Epithelial cell of esophagus (primary cell): ENCODE measurements at regions not wholly inside any gene's neighbourhood (a gene's known extent, or its start where the extent isn't known, plus 50 kb on each side); places are given as distances from the start of the nearest gene placed in this dataset.
A peak's percentile ranks its signal among the peaks of the same experiment; 100 is the strongest.
"Not testable (repeated sequence)": the region's sequence is repeated elsewhere in the genome, so short reads cannot be mapped to it uniquely, and the experiment has no call there.

Experiments used
- DNase-seq: peaks from one replicate; pipeline ENCODE4 v3.0.0; 2010; ENCODE audit warnings: low read depth
- H3K4me3 ChIP-seq: 2 replicates; pipeline ENCODE4 v1.5.1; 2011; ENCODE audit warnings: mild to moderate bottlenecking, low read length, control low read depth
- TF ChIP-seq, protein P1 (sequence below): IDR thresholded peaks from 2 replicates; pipeline ENCODE4 v1.5.1; 2011; ENCODE audit warnings: low read depth, mild to moderate bottlenecking, low read length, control low read depth, inconsistent platforms; ENCODE audit not compliant: insufficient read depth; ENCODE audit errors: missing control alignments

DNA sequence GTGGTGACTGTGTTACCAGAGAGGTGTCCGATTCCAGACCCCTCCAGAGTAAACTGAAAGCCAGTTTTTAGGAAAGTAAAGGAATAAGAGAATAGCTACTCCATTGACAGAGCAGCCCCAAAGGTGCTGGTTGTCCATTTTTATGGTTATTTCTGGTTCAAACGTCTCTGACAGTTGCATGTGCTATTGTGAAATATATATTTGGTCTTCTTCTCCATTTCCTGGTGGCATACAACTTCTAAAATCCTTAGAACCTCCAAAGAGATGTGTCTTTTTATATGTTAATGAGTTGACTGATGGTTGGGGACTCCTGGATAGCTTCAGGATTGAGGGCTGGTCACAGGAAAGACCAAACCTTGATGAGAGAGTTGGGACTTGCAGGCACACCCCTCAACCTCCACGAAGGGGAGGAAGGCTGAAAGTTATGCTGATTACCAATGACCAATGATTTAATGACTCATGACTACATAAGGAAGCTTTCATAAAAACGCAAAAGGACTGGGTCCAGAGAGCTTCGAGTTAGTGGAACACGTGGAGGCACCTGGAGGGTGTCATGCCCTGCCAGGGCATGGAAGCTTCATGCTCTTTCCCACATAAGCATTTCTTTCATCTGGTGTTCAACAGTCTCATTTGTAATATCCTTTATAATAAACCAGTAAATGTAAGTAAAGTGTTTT lies 100.7 kb downstream of the SLC16A1 start:
- H3K4me3 ChIP-seq = peak overlapping the region; percentile 23
- TF ChIP-seq, protein P1, sequence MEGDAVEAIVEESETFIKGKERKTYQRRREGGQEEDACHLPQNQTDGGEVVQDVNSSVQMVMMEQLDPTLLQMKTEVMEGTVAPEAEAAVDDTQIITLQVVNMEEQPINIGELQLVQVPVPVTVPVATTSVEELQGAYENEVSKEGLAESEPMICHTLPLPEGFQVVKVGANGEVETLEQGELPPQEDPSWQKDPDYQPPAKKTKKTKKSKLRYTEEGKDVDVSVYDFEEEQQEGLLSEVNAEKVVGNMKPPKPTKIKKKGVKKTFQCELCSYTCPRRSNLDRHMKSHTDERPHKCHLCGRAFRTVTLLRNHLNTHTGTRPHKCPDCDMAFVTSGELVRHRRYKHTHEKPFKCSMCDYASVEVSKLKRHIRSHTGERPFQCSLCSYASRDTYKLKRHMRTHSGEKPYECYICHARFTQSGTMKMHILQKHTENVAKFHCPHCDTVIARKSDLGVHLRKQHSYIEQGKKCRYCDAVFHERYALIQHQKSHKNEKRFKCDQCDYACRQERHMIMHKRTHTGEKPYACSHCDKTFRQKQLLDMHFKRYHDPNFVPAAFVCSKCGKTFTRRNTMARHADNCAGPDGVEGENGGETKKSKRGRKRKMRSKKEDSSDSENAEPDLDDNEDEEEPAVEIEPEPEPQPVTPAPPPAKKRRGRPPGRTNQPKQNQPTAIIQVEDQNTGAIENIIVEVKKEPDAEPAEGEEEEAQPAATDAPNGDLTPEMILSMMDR = no peak
- peak; percentile 55 for DNase-seq

DNA sequence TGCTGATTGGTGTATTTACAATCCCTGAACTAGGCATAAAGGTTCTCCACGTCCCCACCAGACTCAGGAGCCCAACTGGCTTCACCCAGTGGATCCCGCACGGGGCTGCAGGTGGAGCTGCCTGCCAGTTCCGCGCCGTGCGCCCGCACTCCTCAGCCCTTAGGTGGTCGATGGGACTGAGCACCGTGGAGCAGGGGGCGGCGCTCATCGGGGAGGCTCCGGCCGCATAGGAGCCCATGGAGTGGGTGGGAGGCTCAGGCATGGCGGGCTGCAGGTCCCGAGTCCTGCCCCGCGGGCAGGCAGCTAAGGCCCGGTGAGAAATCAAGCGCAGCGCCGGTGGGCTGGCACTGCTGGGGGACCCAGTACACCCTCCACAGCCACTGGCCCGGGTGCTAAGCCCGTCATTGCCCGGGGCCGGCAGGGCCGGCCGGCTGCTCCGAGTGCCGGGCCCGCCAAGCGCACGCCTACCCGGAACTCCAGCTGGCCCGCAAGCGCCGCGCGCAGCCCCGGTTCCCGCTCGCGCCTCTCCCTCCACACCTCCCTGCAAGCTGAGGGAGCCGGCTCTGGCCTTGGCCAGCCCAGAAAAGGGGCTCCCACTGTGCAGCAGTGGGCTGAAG lies 101.5 kb downstream of the SLC16A1 start:
- H3K4me3 ChIP-seq = peak overlapping the region; percentile 23
- not testable (repeated sequence) for DNase-seq

DNA sequence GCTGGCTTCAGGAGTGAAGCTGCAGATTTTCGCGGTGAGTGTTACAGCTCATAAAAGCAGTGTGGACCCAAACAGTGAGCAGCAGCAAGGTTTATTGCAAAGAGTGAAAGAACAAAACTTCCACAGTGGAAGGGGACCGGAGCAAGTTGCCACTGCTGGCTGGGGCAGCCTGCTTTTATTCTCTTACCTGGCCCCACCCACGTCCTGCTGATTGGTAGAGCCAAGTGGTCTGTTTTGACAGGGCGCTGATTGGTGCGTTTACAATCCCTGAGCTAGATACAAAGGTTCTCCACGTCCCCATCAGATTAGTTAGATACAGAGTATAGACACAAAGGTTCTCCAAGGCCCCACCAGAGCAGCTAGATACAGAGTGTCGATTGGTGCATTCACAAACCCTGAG lies 102.1 kb downstream of the SLC16A1 start:
- not testable (repeated sequence) for H3K4me3 ChIP-seq, DNase-seq

- TF ChIP-seq, protein P1 = no peak
- no peak overlapping the region for H3K4me3 ChIP-seq
- no peak for DNase-seq
These were observed 103.1 kb downstream of the SLC16A1 start for GRCh38 chr1:112852934-112853333.

GRCh38 chr1:112852276-112852675 lies 103.7 kb downstream of the SLC16A1 start:
- TF ChIP-seq, protein P1 = no peak
- H3K4me3 ChIP-seq = no peak overlapping the region
- no peak for DNase-seq

- peak overlapping the region; percentile 50 for H3K4me3 ChIP-seq
- no peak for DNase-seq
- TF ChIP-seq, protein P1 = no peak
These were observed 105.8 kb downstream of the SLC16A1 start for GRCh38 chr1:112850034-112850757.

GRCh38 chr1:112849425-112850033 lies 106.5 kb downstream of the SLC16A1 start:
- H3K4me3 ChIP-seq = peak overlapping the region; percentile 50
- TF ChIP-seq, protein P1 = no peak

DNA sequence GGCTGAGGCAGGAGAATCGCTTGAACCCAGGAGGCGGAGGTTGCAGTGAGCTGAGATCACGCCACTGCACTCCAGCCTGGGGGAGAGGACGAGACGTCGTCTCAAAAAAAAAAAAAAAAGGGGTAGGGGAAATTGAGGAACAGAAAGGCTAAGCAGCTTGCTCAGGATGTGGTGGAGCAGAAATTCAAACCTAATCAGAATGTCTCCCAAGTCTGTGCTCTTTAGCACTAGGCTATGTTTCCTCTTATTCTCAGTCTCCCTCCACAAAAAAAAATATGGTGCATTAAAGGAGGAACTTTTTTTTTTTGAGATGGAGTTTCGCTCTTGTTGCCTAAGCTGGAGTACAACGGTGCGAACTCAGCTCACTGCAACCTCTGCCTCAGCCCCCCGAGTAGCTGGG lies 114.2 kb downstream of the SLC16A1 start:
- no peak for DNase-seq
- TF ChIP-seq, protein P1 = no peak
- H3K4me3 ChIP-seq = no peak overlapping the region

More at GRCh38 chr1:112849425-112850033, 106.5 kb downstream of the SLC16A1 start:
- peak; percentile 38 for DNase-seq
